ENCODE measurements at regions not wholly inside any gene's neighbourhood (a gene's known extent, or its start where the extent isn't known, plus 50 kb on each side); places are given as distances from the start of the nearest gene placed in this dataset.
"Not testable (repeated sequence)": the region's sequence is repeated elsewhere in the genome, so short reads cannot be mapped to it uniquely, and the experiment has no call there.

- WGBS, 2 donors, result 66 to 82% methylated on average over 13 of the region's 13 CpGs
- Histone ChIP-seq H3K36me3 (ENCODE audit: control insufficient read depth in 4 of 4, insufficient read depth in 4 of 4, low read length in 4 of 4) (no peaks in the 10 kb centered on the region), H3K9ac (ENCODE audit: insufficient read depth in 1 of 2, low read length in 2 of 2) (peak overlapping the region in 1 of 2 donors; percentile 32), H3K4me1 (ENCODE audit: control insufficient read depth in 5 of 5, insufficient read depth in 5 of 5, low read length in 5 of 5) (peaks cover 0 to 24% (median 5%) of the 10 kb centered on the region in 5 donors), H3K27me3 (ENCODE audit: control insufficient read depth in 3 of 3, insufficient read depth in 3 of 3, low read length in 2 of 3) (no peaks in the 10 kb centered on the region), H3K27ac (ENCODE audit: low read depth in 1 of 2, low read length in 1 of 2) (no peak overlapping the region), H3K4me3 (no peak overlapping the region), H3K9me3 (ENCODE audit: control insufficient read depth in 4 of 4, insufficient read depth in 3 of 4, low read length in 3 of 4) (no peaks in the 10 kb centered on the region)
- TF ChIP-seq CTCF (IDR thresholded peaks at IDR 0.05; ENCODE audit: control extremely low read depth, extremely low read depth), result no peak
- ATAC-seq (ENCODE audit: insufficient read depth, low FRiP score), result no peak
- DNase-seq, result peak in 2 of 3 donors; percentile 34 to 71
Measured at GRCh38 chr22:23500508-23501260, 79.4 kb downstream of the IGLL1 start.

- Histone ChIP-seq H3K36me3 (ENCODE audit: control insufficient read depth in 4 of 4, insufficient read depth in 4 of 4, low read length in 4 of 4) (no peaks in the 10 kb centered on the region), H3K9ac (ENCODE audit: insufficient read depth in 1 of 2, low read length in 2 of 2) (no peak overlapping the region), H3K9me3 (ENCODE audit: control insufficient read depth in 4 of 4, insufficient read depth in 3 of 4, low read length in 3 of 4) (no peaks in the 10 kb centered on the region), H3K4me1 (ENCODE audit: control insufficient read depth in 5 of 5, insufficient read depth in 5 of 5, low read length in 5 of 5) (peaks cover 0 to 24% (median 5%) of the 10 kb centered on the region in 5 donors), H3K27ac (ENCODE audit: low read depth in 1 of 2, low read length in 1 of 2) (no peak overlapping the region), H3K4me3 (no peak overlapping the region), H3K27me3 (ENCODE audit: control insufficient read depth in 3 of 3, insufficient read depth in 3 of 3, low read length in 2 of 3) (no peaks in the 10 kb centered on the region)
- DNase-seq (no peak), ATAC-seq (ENCODE audit: insufficient read depth, low FRiP score) (no peak)
- WGBS, 2 donors, result 68 to 90% methylated on average over 8 of the region's 8 CpGs
- TF ChIP-seq CTCF (IDR thresholded peaks at IDR 0.05; ENCODE audit: control extremely low read depth, extremely low read depth), result no peak
Measured at GRCh38 chr22:23499845-23500500, 80.1 kb downstream of the IGLL1 start.

- no peak for DNase-seq
- Histone ChIP-seq H3K4me1 (ENCODE audit: control insufficient read depth in 5 of 5, insufficient read depth in 5 of 5, low read length in 5 of 5) (peaks cover 0 to 16% (median 2%) of the 10 kb centered on the region in 5 donors), H3K9me3 (ENCODE audit: control insufficient read depth in 4 of 4, insufficient read depth in 3 of 4, low read length in 3 of 4) (no peaks in the 10 kb centered on the region), H3K27ac (ENCODE audit: low read depth in 1 of 2, low read length in 1 of 2) (no peak overlapping the region), H3K9ac (ENCODE audit: insufficient read depth in 1 of 2, low read length in 2 of 2) (no peak overlapping the region), H3K36me3 (ENCODE audit: control insufficient read depth in 4 of 4, insufficient read depth in 4 of 4, low read length in 4 of 4) (no peaks in the 10 kb centered on the region), H3K27me3 (ENCODE audit: control insufficient read depth in 3 of 3, insufficient read depth in 3 of 3, low read length in 2 of 3) (no peaks in the 10 kb centered on the region), H3K4me3 (no peak overlapping the region)
- WGBS, 2 donors, result 76 to 81% methylated on average over 22 of the region's 22 CpGs
- no peak for ATAC-seq (ENCODE audit: insufficient read depth, low FRiP score)
- no peak for TF ChIP-seq CTCF (IDR thresholded peaks at IDR 0.05; ENCODE audit: control extremely low read depth, extremely low read depth)
Measured at GRCh38 chr22:23498811-23499798, 81.0 kb downstream of the IGLL1 start.

- H3K4me1 ChIP-seq (ENCODE audit: control insufficient read depth in 5 of 5, insufficient read depth in 5 of 5, low read length in 5 of 5), result peaks cover 0 to 14% (median 2%) of the 10 kb centered on the region in 5 donors
- H3K27ac ChIP-seq (ENCODE audit: low read depth in 1 of 2, low read length in 1 of 2); H3K36me3 ChIP-seq (ENCODE audit: control insufficient read depth in 4 of 4, insufficient read depth in 4 of 4, low read length in 4 of 4); ATAC-seq (ENCODE audit: insufficient read depth, low FRiP score); H3K27me3 ChIP-seq (ENCODE audit: control insufficient read depth in 3 of 3, insufficient read depth in 3 of 3, low read length in 2 of 3); DNase-seq; H3K9me3 ChIP-seq (ENCODE audit: control insufficient read depth in 4 of 4, insufficient read depth in 3 of 4, low read length in 3 of 4); H3K4me3 ChIP-seq; H3K9ac ChIP-seq (ENCODE audit: insufficient read depth in 1 of 2, low read length in 2 of 2): not testable (repeated sequence)
- WGBS, 2 donors, result 91 to 96% methylated on average over 6 of the region's 6 CpGs
Measured at GRCh38 chr22:23497889-23498288, 82.2 kb downstream of the IGLL1 start.

Measured in lung (tissue), 11 donors.